ENCODE measurements at regions not wholly inside any gene's neighbourhood (a gene's known extent, or its start where the extent isn't known, plus 50 kb on each side); places are given as distances from the start of the nearest gene placed in this dataset.

GRCh38 chr4:138889216-138889615, 126.4 kb upstream of the NOCT start:
- Histone ChIP-seq H3K4me3 (no peak overlapping the region), H3K9me3 (no peaks in the 10 kb centered on the region), H3K27ac (no peak overlapping the region), H3K36me3 (no peaks in the 10 kb centered on the region), H3K27me3 (no peaks in the 10 kb centered on the region), H3K4me1 (ENCODE audit: insufficient read depth) (no peaks in the 10 kb centered on the region)
- 72 to 81% (median 79%) methylated on average over 3 of the region's 3 CpGs for WGBS, 3 donors
- TF ChIP-seq EP300 (IDR thresholded peaks at IDR 0.05), result no peak
- TF ChIP-seq POLR2A (IDR thresholded peaks at IDR 0.05), result no peak
- TF ChIP-seq CTCF (IDR thresholded peaks at IDR 0.05), result no peak
- intact Hi-C loops (cut with DNase I), result no loop called here
- DNase-seq, result no peak

GRCh38 chr4:138887741-138888140, 127.8 kb upstream of the NOCT start:
- H3K27me3 ChIP-seq, result no peaks in the 10 kb centered on the region
- intact Hi-C loops (cut with DNase I), result no loop called here
- no peak for DNase-seq
- no peak overlapping the region for H3K4me3 ChIP-seq
- WGBS, 3 donors, result 93 to 98% (median 96%) methylated on average over 6 of the region's 6 CpGs
- TF ChIP-seq CTCF (IDR thresholded peaks at IDR 0.05), result no peak
- no peak for TF ChIP-seq POLR2A (IDR thresholded peaks at IDR 0.05)
- TF ChIP-seq EP300 (IDR thresholded peaks at IDR 0.05), result no peak
- H3K4me1 ChIP-seq (ENCODE audit: insufficient read depth), result no peaks in the 10 kb centered on the region
- H3K9me3 ChIP-seq, result no peaks in the 10 kb centered on the region
- no peaks in the 10 kb centered on the region for H3K36me3 ChIP-seq
- no peak overlapping the region for H3K27ac ChIP-seq

- H3K27ac ChIP-seq, result no peak overlapping the region
- H3K27me3 ChIP-seq, result no peaks in the 10 kb centered on the region
- no peaks in the 10 kb centered on the region for H3K36me3 ChIP-seq
- TF ChIP-seq EP300 (IDR thresholded peaks at IDR 0.05) (no peak), CTCF (IDR thresholded peaks at IDR 0.05) (no peak), POLR2A (IDR thresholded peaks at IDR 0.05) (no peak)
- H3K4me3 ChIP-seq, result no peak overlapping the region
- intact Hi-C loops (cut with DNase I), result no loop called here
- H3K4me1 ChIP-seq (ENCODE audit: insufficient read depth), result no peaks in the 10 kb centered on the region
- DNase-seq, result no peak
- H3K9me3 ChIP-seq, result no peaks in the 10 kb centered on the region
- WGBS, 3 donors, result 93 to 98% (median 96%) methylated on average over 4 of the region's 4 CpGs
Measured at GRCh38 chr4:138887341-138887740, 128.2 kb upstream of the NOCT start.

GRCh38 chr4:138879757-138880156, 135.8 kb upstream of the NOCT start:
- Histone ChIP-seq H3K4me3 (no peak overlapping the region), H3K36me3 (no peaks in the 10 kb centered on the region), H3K4me1 (ENCODE audit: insufficient read depth) (no peaks in the 10 kb centered on the region), H3K27ac (no peak overlapping the region), H3K27me3 (no peaks in the 10 kb centered on the region), H3K9me3 (no peaks in the 10 kb centered on the region)
- 83 to 90% (median 85%) methylated on average over 3 of the region's 3 CpGs for WGBS, 3 donors
- DNase-seq, result no peak
- intact Hi-C loops (cut with DNase I), result no loop called here
- TF ChIP-seq CTCF (IDR thresholded peaks at IDR 0.05), result no peak
- no peak for TF ChIP-seq EP300 (IDR thresholded peaks at IDR 0.05)
- no peak for TF ChIP-seq POLR2A (IDR thresholded peaks at IDR 0.05)
